HG03520 (cell line): ENCODE measurements at regions not wholly inside any gene's neighbourhood (a gene's known extent, or its start where the extent isn't known, plus 50 kb on each side); places are given as distances from the start of the nearest gene placed in this dataset.

Experiments
- ATAC-seq: cut with Tn5 transposase; IDR thresholded peaks from one replicate; pipeline ENCODE4 v1.9.1; 2021; ENCODE audit warnings: mild to moderate bottlenecking, moderate library complexity; ENCODE audit not compliant: unreplicated experiment

GRCh38 chr1:191134796-191135195, 657.1 kb upstream of the BRINP3 start:
- no peak for ATAC-seq

- no peak for ATAC-seq
Observed at GRCh38 chr1:191140038-191140437, 662.4 kb upstream of the BRINP3 start.

- ATAC-seq: no peak
Observed at GRCh38 chr1:191142748-191143147, 665.1 kb upstream of the BRINP3 start.

GRCh38 chr1:191145834-191146233, 668.2 kb upstream of the BRINP3 start:
- ATAC-seq: no peak

GRCh38 chr1:191151321-191151807, 673.7 kb upstream of the BRINP3 start:
- ATAC-seq: no peak

- no peak for ATAC-seq
Observed at GRCh38 chr1:191152776-191153175, 675.1 kb upstream of the BRINP3 start.

- ATAC-seq: no peak
Observed at GRCh38 chr1:191155178-191155577, 677.5 kb upstream of the BRINP3 start.

- no peak for ATAC-seq
Observed at GRCh38 chr1:191160837-191161236, 683.2 kb upstream of the BRINP3 start.

- ATAC-seq: no peak
Observed at GRCh38 chr1:191162762-191163161, 685.1 kb upstream of the BRINP3 start.

- no peak for ATAC-seq
Observed at GRCh38 chr1:191163621-191164020, 686.0 kb upstream of the BRINP3 start.

GRCh38 chr1:191174298-191174697, 696.6 kb upstream of the BRINP3 start:
- ATAC-seq: peak; percentile 98

- ATAC-seq: no peak
Observed at GRCh38 chr1:191176131-191176530, 698.5 kb upstream of the BRINP3 start.

- ATAC-seq: no peak
Observed at GRCh38 chr1:191206513-191207207, 729.0 kb upstream of the BRINP3 start.

GRCh38 chr1:191222206-191222605, 744.5 kb upstream of the BRINP3 start:
- no peak for ATAC-seq

GRCh38 chr1:191240925-191241324, 763.3 kb upstream of the BRINP3 start:
- ATAC-seq: no peak

GRCh38 chr1:191255354-191256054, 777.8 kb upstream of the BRINP3 start:
- ATAC-seq: no peak

- no peak for ATAC-seq
Observed at GRCh38 chr1:191256917-191257316, 779.3 kb upstream of the BRINP3 start.

GRCh38 chr1:191260056-191260455, 782.4 kb upstream of the BRINP3 start:
- no peak for ATAC-seq

- no peak for ATAC-seq
Observed at GRCh38 chr1:191261111-191261510, 783.4 kb upstream of the BRINP3 start.

- ATAC-seq: no peak
Observed at GRCh38 chr1:191279266-191279800, 801.7 kb upstream of the BRINP3 start.

- no peak for ATAC-seq
Observed at GRCh38 chr1:191284175-191284574, 806.5 kb upstream of the BRINP3 start.

GRCh38 chr1:191290441-191290840, 812.8 kb upstream of the BRINP3 start:
- no peak for ATAC-seq
